LNCaP clone FGC (cell line): ENCODE measurements at regions not wholly inside any gene's neighbourhood (a gene's known extent, or its start where the extent isn't known, plus 50 kb on each side); places are given as distances from the start of the nearest gene placed in this dataset.

Experiments used
- DNase-seq: peaks from one replicate; pipeline ENCODE4 v3.0.0-alpha.2; 2011; ENCODE audit warnings: low read depth
- H3K4me3 ChIP-seq: 2 replicates; pipeline ENCODE4 v1.5.1; 2011; ENCODE audit warnings: mild to moderate bottlenecking, low read depth, low read length, control low read depth
- CTCF ChIP-seq: IDR thresholded peaks from 2 replicates; pipeline ENCODE4 v1.5.1; 2012; ENCODE audit warnings: mild to moderate bottlenecking; ENCODE audit not compliant: control insufficient read depth, insufficient read depth; ENCODE audit errors: extremely low read depth

- DNase-seq = no peak
- no peak for TF ChIP-seq CTCF
- H3K4me3 ChIP-seq = no peak overlapping the region
These were observed 1198.8 kb upstream of the SPRY2 start for GRCh38 chr13:81539643-81540150.

GRCh38 chr13:81498969-81499368 is 1158.0 kb upstream of the SPRY2 start:
- TF ChIP-seq CTCF = no peak
- no peak overlapping the region for H3K4me3 ChIP-seq
- DNase-seq = no peak

GRCh38 chr13:81493144-81493543 is 1152.2 kb upstream of the SPRY2 start:
- H3K4me3 ChIP-seq = no peak overlapping the region
- no peak for TF ChIP-seq CTCF
- DNase-seq = no peak

- no peak for DNase-seq
- no peak overlapping the region for H3K4me3 ChIP-seq
- no peak for TF ChIP-seq CTCF
These were observed 1151.5 kb upstream of the SPRY2 start for GRCh38 chr13:81492449-81492848.

- TF ChIP-seq CTCF = no peak
- DNase-seq = no peak
- H3K4me3 ChIP-seq = no peak overlapping the region
These were observed 1147.1 kb upstream of the SPRY2 start for GRCh38 chr13:81488021-81488420.

- H3K4me3 ChIP-seq = no peak overlapping the region
- peak; percentile 15 for DNase-seq
- peak; percentile 53 for TF ChIP-seq CTCF
These were observed 1146.2 kb upstream of the SPRY2 start for GRCh38 chr13:81487151-81487550.

GRCh38 chr13:81480634-81481033 is 1139.7 kb upstream of the SPRY2 start:
- DNase-seq = no peak
- H3K4me3 ChIP-seq = no peak overlapping the region
- TF ChIP-seq CTCF = 0 out of 2 replicates have a peak, but pooled peaks have one; percentile 12
